H9 (cell line): ENCODE measurements at regions not wholly inside any gene's neighbourhood (a gene's known extent, or its start where the extent isn't known, plus 50 kb on each side); places are given as distances from the start of the nearest gene placed in this dataset.
"Not testable (repeated sequence)": the region's sequence is repeated elsewhere in the genome, so short reads cannot be mapped to it uniquely, and the experiment has no call there.

Source experiments
- DNase-seq: peaks from one replicate; pipeline ENCODE4 v3.0.0-alpha.2; 2017
- H2AFZ ChIP-seq: one replicate; pipeline ENCODE4 v1.6.1; 2013; ENCODE audit warnings: mild to moderate bottlenecking, low read length, control low read depth, moderate library complexity
- H2AK5ac ChIP-seq: 2 replicates; pipeline ENCODE4 v1.6.1; 2013; ENCODE audit warnings: low read length, control low read depth, mixed read lengths; ENCODE audit not compliant: insufficient read length
- H2BK120ac ChIP-seq: one replicate; pipeline ENCODE4 v1.6.1; 2013; ENCODE audit warnings: low read depth, mild to moderate bottlenecking, low read length, control low read depth, inconsistent platforms; ENCODE audit not compliant: poor library complexity, severe bottlenecking
- H2BK12ac ChIP-seq: 2 replicates; pipeline ENCODE4 v1.6.1; 2013; ENCODE audit warnings: low read length, control low read depth, mixed read lengths, low read depth; ENCODE audit not compliant: insufficient read length
- H2BK15ac ChIP-seq: 2 replicates; pipeline ENCODE4 v1.6.1; 2013; ENCODE audit warnings: low read depth, low read length, control low read depth
- H2BK20ac ChIP-seq: one replicate; pipeline ENCODE4 v1.6.1; 2013; ENCODE audit warnings: low read depth, mild to moderate bottlenecking, low read length, control low read depth, inconsistent platforms; ENCODE audit not compliant: poor library complexity, severe bottlenecking
- H2BK5ac ChIP-seq: 2 replicates; pipeline ENCODE4 v1.6.1; 2013; ENCODE audit warnings: low read length, control low read depth, mixed read lengths; ENCODE audit not compliant: insufficient read length
- H3K14ac ChIP-seq: 2 replicates; pipeline ENCODE4 v1.6.1; 2013; ENCODE audit warnings: low read length, control low read depth; ENCODE audit not compliant: insufficient read depth
- H3K18ac ChIP-seq: 2 replicates; pipeline ENCODE4 v1.6.1; 2013; ENCODE audit warnings: low read depth, mild to moderate bottlenecking, mixed read lengths, low read length, control low read depth; ENCODE audit not compliant: insufficient read length
- H3K23ac ChIP-seq: 2 replicates; pipeline ENCODE4 v1.6.1; 2013; ENCODE audit warnings: low read length, control low read depth, mixed read lengths, low read depth; ENCODE audit not compliant: insufficient read length
- H3K23me2 ChIP-seq: 2 replicates; pipeline ENCODE4 v1.6.1; 2013; ENCODE audit warnings: low read depth, mild to moderate bottlenecking, mixed read lengths, low read length, control low read depth; ENCODE audit not compliant: insufficient read length, poor library complexity, severe bottlenecking
- H3K27ac ChIP-seq: 2 replicates; pipeline ENCODE4 v1.5.1; 2013; ENCODE audit warnings: low read length, control low read depth, mixed read lengths, low read depth; ENCODE audit not compliant: insufficient read length
- H3K27me3 ChIP-seq: 2 replicates; pipeline ENCODE4 v1.6.1; 2013; ENCODE audit warnings: low read length, control low read depth, inconsistent platforms; ENCODE audit not compliant: insufficient read depth
- H3K4ac ChIP-seq: 2 replicates; pipeline ENCODE4 v1.6.1; 2013; ENCODE audit warnings: low read depth, mild to moderate bottlenecking, control low read depth, inconsistent platforms, low read length, moderate library complexity
- H3K4me1 ChIP-seq: 2 replicates; pipeline ENCODE4 v1.6.1; 2013; ENCODE audit warnings: low read length, control low read depth, inconsistent platforms; ENCODE audit not compliant: insufficient read depth
- H3K4me2 ChIP-seq: 2 replicates; pipeline ENCODE4 v1.6.1; 2013; ENCODE audit warnings: low read length, control low read depth, mixed read lengths; ENCODE audit not compliant: insufficient read length, insufficient read depth
- H3K56ac ChIP-seq: 2 replicates; pipeline ENCODE4 v1.6.1; 2013; ENCODE audit warnings: low read depth, mild to moderate bottlenecking, mixed read lengths, low read length, control low read depth; ENCODE audit not compliant: insufficient read length
- H3K79me1 ChIP-seq: 2 replicates; pipeline ENCODE4 v1.6.1; 2013; ENCODE audit warnings: low read depth, mild to moderate bottlenecking, moderate library complexity, low read length, control low read depth, inconsistent platforms; ENCODE audit not compliant: insufficient read depth, poor library complexity, severe bottlenecking
- H3K79me2 ChIP-seq: 2 replicates; pipeline ENCODE4 v1.6.1; 2013; ENCODE audit warnings: low read length, control low read depth, inconsistent platforms; ENCODE audit not compliant: insufficient read depth
- H3K9ac ChIP-seq: 2 replicates; pipeline ENCODE4 v1.6.1; 2013; ENCODE audit warnings: low read length, control low read depth, mixed read lengths; ENCODE audit not compliant: insufficient read length; ENCODE audit errors: extremely low read depth
- H3K9me3 ChIP-seq: one replicate; pipeline ENCODE4 v1.6.1; 2013; ENCODE audit warnings: low read depth, low read length, inconsistent platforms; ENCODE audit not compliant: control insufficient read depth
- H3T11ph ChIP-seq: one replicate; pipeline ENCODE4 v1.6.1; 2013; ENCODE audit warnings: mild to moderate bottlenecking, low read length, control low read depth, inconsistent platforms
- H4K20me1 ChIP-seq: one replicate; pipeline ENCODE4 v1.6.1; 2013; ENCODE audit not compliant: control insufficient read depth, insufficient read length, insufficient read depth
- H4K5ac ChIP-seq: 2 replicates; pipeline ENCODE4 v1.6.1; 2013; ENCODE audit warnings: low read depth, mild to moderate bottlenecking, mixed read lengths, low read length, control low read depth; ENCODE audit not compliant: insufficient read length
- H4K8ac ChIP-seq: replicated peaks from 2 replicates; pipeline ENCODE4 v1.6.1; 2013; ENCODE audit warnings: low read length, control low read depth, mixed read lengths, low read depth; ENCODE audit not compliant: insufficient read length
- H4K91ac ChIP-seq: 2 replicates; pipeline ENCODE4 v1.6.1; 2013; ENCODE audit warnings: low read depth, mild to moderate bottlenecking, moderate library complexity, mixed read lengths, low read length, control low read depth; ENCODE audit not compliant: insufficient read length
- H3K27ac Mint-ChIP-seq, 3 experiments: 2 replicates in 2 of 3; 3 replicates in 1 of 3; pipeline ENCODE4 v1.8.0; 2020 to 2021; ENCODE audit warnings: mixed read lengths in 3 of 3, mild to moderate bottlenecking in 1 of 3, moderate library complexity in 1 of 3
- H3K27me3 Mint-ChIP-seq: 2 replicates; pipeline ENCODE4 v1.8.0; 2021; ENCODE audit warnings: low read depth, mild to moderate bottlenecking, moderate library complexity, mixed read lengths
- H3K36me3 Mint-ChIP-seq, 3 experiments: 2 replicates in 2 of 3; 3 replicates in 1 of 3; pipeline ENCODE4 v1.8.0; 2020 to 2021; ENCODE audit warnings: low read depth in 3 of 3, mixed read lengths in 3 of 3; ENCODE audit not compliant: insufficient read depth in 1 of 3
- H3K4me1 Mint-ChIP-seq, 2 experiments: 2 replicates each; pipeline ENCODE4 v1.8.0; 2020; ENCODE audit warnings: mixed read lengths in 2 of 2
- H3K4me3 Mint-ChIP-seq, 2 experiments: 2 replicates in 1 of 2; 3 replicates in 1 of 2; pipeline ENCODE4 v1.8.0; 2020 to 2021; ENCODE audit warnings: mild to moderate bottlenecking in 2 of 2, mixed read lengths in 2 of 2, moderate library complexity in 1 of 2
- H3K9me3 Mint-ChIP-seq, 2 experiments: 2 replicates in 1 of 2; 3 replicates in 1 of 2; pipeline ENCODE4 v1.8.0; 2020; ENCODE audit warnings: mild to moderate bottlenecking in 2 of 2, mixed read lengths in 2 of 2, moderate library complexity in 1 of 2
- CTCF ChIP-seq: fragments of 200-600 bp; sonication (generic); conservative IDR thresholded peaks from 3 replicates; pipeline ENCODE4 v1.8.0; 2021; ENCODE audit warnings: antibody characterized with exemption, mild to moderate bottlenecking
- WGBS: extraction: QIAGEN DNeasy Blood & Tissue Kit; methylation state at CpG from one replicate; pipeline ENCODE4 v1.1.7; 2013; ENCODE audit warnings: missing lambda C conversion rate, low lambda C conversion rate, mixed read lengths; ENCODE audit not compliant: insufficient read length; ENCODE audit errors: extremely low coverage; 5-methylcytosine and 5-hydroxymethylcytosine counted together

GRCh38 chr1:187848321-187848720 lies 1019.6 kb downstream of the PLA2G4A start:
- Histone ChIP-seq H4K8ac (no peak overlapping the region), H2AK5ac (no peak overlapping the region), H3K4me1 (no peaks in the 10 kb centered on the region), H3K56ac (no peak overlapping the region), H3T11ph (no peak overlapping the region), H3K9ac (no peak overlapping the region), H2BK5ac (no peak overlapping the region), H3K14ac (no peak overlapping the region), H3K27me3 (no peaks in the 10 kb centered on the region), H2BK12ac (no peak overlapping the region), H4K5ac (no peak overlapping the region), H3K27ac (no peak overlapping the region), H3K79me1 (no peaks in the 10 kb centered on the region), H3K79me2 (no peaks in the 10 kb centered on the region), H3K23me2 (no peaks in the 10 kb centered on the region), H4K20me1 (no peaks in the 10 kb centered on the region), H2AFZ (no peak overlapping the region), H3K9me3 (no peaks in the 10 kb centered on the region), H3K18ac (no peak overlapping the region), H2BK20ac (no peak overlapping the region), H2BK120ac (no peak overlapping the region), H3K23ac (no peak overlapping the region), H4K91ac (no peak overlapping the region), H3K4me2 (no peak overlapping the region), H3K4ac (no peak overlapping the region), H2BK15ac (no peak overlapping the region)
- Mint-ChIP-seq H3K27me3 (no peaks in the 10 kb centered on the region), H3K4me3 (no peak overlapping the region), H3K4me1 (no peaks in the 10 kb centered on the region), H3K9me3 (peaks cover 8 to 14% of the 10 kb centered on the region in 2 experiments; a peak in 4 of 5 replicates), H3K27ac (no peak overlapping the region), H3K36me3 (peaks cover 0 to 4% (median 3%) of the 10 kb centered on the region in 3 experiments; a peak in 2 of 7 replicates)
- TF ChIP-seq CTCF = no peak
- WGBS = no CpG with 5 or more reads among the region's 3 CpGs
- no peak for DNase-seq

DNA sequence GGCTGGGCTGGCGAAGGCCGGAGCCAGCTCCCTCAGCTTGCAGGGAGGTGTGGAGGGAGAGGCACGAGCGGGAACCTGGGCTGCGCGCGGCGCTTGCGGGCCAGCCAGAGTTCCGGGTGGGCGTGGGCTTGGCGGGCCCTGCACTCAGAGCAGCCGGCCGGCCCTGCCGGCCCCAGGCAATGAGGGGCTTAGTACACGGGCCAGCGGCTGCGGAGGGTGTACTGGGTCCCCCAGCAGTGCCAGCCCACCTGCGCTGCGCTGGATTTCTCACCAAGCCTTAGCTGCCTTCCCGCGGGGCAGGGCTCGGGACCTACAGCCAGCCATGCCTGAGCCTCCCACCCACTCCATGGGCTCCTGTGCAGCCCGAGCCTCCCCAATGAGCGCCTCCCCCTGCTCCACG lies 1021.4 kb downstream of the PLA2G4A start:
- H3K27me3 Mint-ChIP-seq, H3K9me3 ChIP-seq: not testable (repeated sequence)

More for the DNA sequence above, 1021.4 kb downstream of the PLA2G4A start:
- not testable (repeated sequence) for H2AFZ ChIP-seq, H3K23ac ChIP-seq, H3K4me1 Mint-ChIP-seq, H3K4me2 ChIP-seq, H2BK120ac ChIP-seq, H3K27ac Mint-ChIP-seq, H3K79me2 ChIP-seq, H3K79me1 ChIP-seq, H3K4me3 Mint-ChIP-seq, H3T11ph ChIP-seq, H3K4ac ChIP-seq, H3K14ac ChIP-seq, H2BK5ac ChIP-seq, H3K27me3 ChIP-seq, H4K91ac ChIP-seq, H3K4me1 ChIP-seq, H3K9ac ChIP-seq, H3K9me3 Mint-ChIP-seq, H2BK12ac ChIP-seq, H4K8ac ChIP-seq, H2BK15ac ChIP-seq, H3K23me2 ChIP-seq, H2BK20ac ChIP-seq, H3K36me3 Mint-ChIP-seq, H3K56ac ChIP-seq, H4K20me1 ChIP-seq, H3K27ac ChIP-seq, DNase-seq, H3K18ac ChIP-seq, H2AK5ac ChIP-seq, H4K5ac ChIP-seq
- WGBS = no CpG with 5 or more reads among the region's 26 CpGs
